Endodermal cell (in vitro differentiated cells): ENCODE measurements at regions not wholly inside any gene's neighbourhood (a gene's known extent, or its start where the extent isn't known, plus 50 kb on each side); places are given as distances from the start of the nearest gene placed in this dataset.

Source experiments
- DNase-seq: peaks from one replicate; pipeline ENCODE4 v3.0.0-alpha.2; 2017
- H3K27ac ChIP-seq: 2 replicates; pipeline ENCODE4 v1.5.1; 2013; ENCODE audit warnings: mild to moderate bottlenecking, low read depth, low read length, moderate library complexity
- H3K27me3 ChIP-seq: 2 replicates; pipeline ENCODE4 v1.6.1; 2013; ENCODE audit warnings: mild to moderate bottlenecking, low read length, moderate library complexity; ENCODE audit not compliant: insufficient read depth, control insufficient read depth, poor library complexity, severe bottlenecking
- H3K36me3 ChIP-seq: 2 replicates; pipeline ENCODE4 v1.7.0; 2013; ENCODE audit warnings: mild to moderate bottlenecking, low read length, moderate library complexity; ENCODE audit not compliant: control insufficient read depth, insufficient read depth
- H3K4me1 ChIP-seq: one replicate; pipeline ENCODE4 v1.7.0; 2013; ENCODE audit warnings: low read length; ENCODE audit not compliant: control insufficient read depth, insufficient read depth
- H3K4me3 ChIP-seq: 2 replicates; pipeline ENCODE4 v1.5.1; 2013; ENCODE audit warnings: mild to moderate bottlenecking, low read length, moderate library complexity
- H3K9ac ChIP-seq: 2 replicates; pipeline ENCODE4 v1.6.1; 2013; ENCODE audit warnings: mild to moderate bottlenecking, low read length, moderate library complexity; ENCODE audit not compliant: poor library complexity, severe bottlenecking; ENCODE audit errors: extremely low read depth
- H3K9me3 ChIP-seq: 2 replicates; pipeline ENCODE4 v1.6.1; 2013; ENCODE audit warnings: mild to moderate bottlenecking, low read length, moderate library complexity; ENCODE audit not compliant: control insufficient read depth
- H3K27ac Mint-ChIP-seq: 2 replicates; pipeline ENCODE4 v1.8.0; 2020; ENCODE audit warnings: mixed read lengths
- H3K27me3 Mint-ChIP-seq: 2 replicates; pipeline ENCODE4 v1.8.0; 2021; ENCODE audit warnings: mild to moderate bottlenecking, mixed read lengths; ENCODE audit not compliant: insufficient read depth
- H3K36me3 Mint-ChIP-seq: 2 replicates; pipeline ENCODE4 v1.8.0; 2020; ENCODE audit warnings: low read depth, mixed read lengths
- H3K4me1 Mint-ChIP-seq: 2 replicates; pipeline ENCODE4 v1.8.0; 2020; ENCODE audit warnings: mixed read lengths
- H3K4me3 Mint-ChIP-seq: 2 replicates; pipeline ENCODE4 v1.8.0; 2020; ENCODE audit warnings: mild to moderate bottlenecking, moderate library complexity, mixed read lengths
- H3K9me3 Mint-ChIP-seq: 2 replicates; pipeline ENCODE4 v1.8.0; 2020; ENCODE audit warnings: mild to moderate bottlenecking, mixed read lengths
- CTCF ChIP-seq: fragments of 200-600 bp; sonication (generic); conservative IDR thresholded peaks from 2 replicates; pipeline ENCODE4 v1.5.0; 2021; ENCODE audit warnings: antibody characterized with exemption, mild to moderate bottlenecking
- WGBS, 2 experiments: methylation state at CpG; one replicate each; pipeline versions ENCODE4 v1.1.5 to v1.1.7; 2013; ENCODE audit warnings: missing lambda C conversion rate in 2 of 2, mixed read lengths in 1 of 2; ENCODE audit not compliant: insufficient coverage in 1 of 2, insufficient read length in 1 of 2; 5-methylcytosine and 5-hydroxymethylcytosine counted together

DNA sequence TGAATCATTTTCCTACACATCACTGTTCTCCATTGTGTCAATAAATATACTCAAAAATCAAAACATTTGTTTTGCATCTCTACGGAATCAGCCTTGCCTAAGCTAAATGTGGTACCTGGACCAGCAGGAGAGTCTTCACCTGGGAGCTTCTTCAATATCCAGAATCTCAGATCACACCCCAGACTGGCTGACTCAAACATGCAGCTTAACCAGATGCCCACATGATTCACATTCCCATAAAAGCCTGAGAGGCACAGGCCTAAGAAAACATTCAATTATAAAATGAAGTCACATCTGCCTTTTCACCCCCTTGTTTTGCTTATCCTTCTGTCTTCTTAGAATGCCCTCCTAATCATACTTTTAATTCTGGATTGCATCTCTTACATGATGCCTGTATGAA lies 1045.5 kb upstream of the NXPH2 start:
- Mint-ChIP-seq H3K36me3 (no peaks in the 10 kb centered on the region), H3K4me1 (peaks cover 7% of the 10 kb centered on the region), H3K9me3 (peaks cover 9% of the 10 kb centered on the region), H3K27ac (no peak overlapping the region), H3K4me3 (no peak overlapping the region), H3K27me3 (no peaks in the 10 kb centered on the region)
- Histone ChIP-seq H3K27ac (no peak overlapping the region), H3K4me1 (no peaks in the 10 kb centered on the region), H3K27me3 (no peaks in the 10 kb centered on the region), H3K36me3 (no peaks in the 10 kb centered on the region), H3K9ac (no peak overlapping the region), H3K9me3 (no peaks in the 10 kb centered on the region), H3K4me3 (no peak overlapping the region)
- DNase-seq = no peak
- no peak for TF ChIP-seq CTCF
- 88 to 100% methylated on average over 1 of the region's 1 CpG for WGBS, 2 experiments

- Histone ChIP-seq H3K36me3 (no peaks in the 10 kb centered on the region), H3K4me1 (no peaks in the 10 kb centered on the region), H3K4me3 (no peak overlapping the region), H3K27me3 (no peaks in the 10 kb centered on the region), H3K9me3 (no peaks in the 10 kb centered on the region), H3K27ac (no peak overlapping the region), H3K9ac (no peak overlapping the region)
- no peaks in the 10 kb centered on the region for H3K27me3 Mint-ChIP-seq
- H3K36me3 Mint-ChIP-seq = no peaks in the 10 kb centered on the region
- no peak for TF ChIP-seq CTCF
- 83 to 88% methylated on average over 1 of the region's 2 CpGs for WGBS, 2 experiments
- peaks cover 9% of the 10 kb centered on the region for H3K9me3 Mint-ChIP-seq
- H3K4me3 Mint-ChIP-seq = no peak overlapping the region
- DNase-seq = no peak
- no peak overlapping the region for H3K27ac Mint-ChIP-seq
- no peaks in the 10 kb centered on the region for H3K4me1 Mint-ChIP-seq
These were observed 1039.1 kb upstream of the NXPH2 start for GRCh38 chr2:139819273-139819796.

GRCh38 chr2:139814458-139814857 lies 1034.3 kb upstream of the NXPH2 start:
- no peak for DNase-seq
- peaks cover 4% of the 10 kb centered on the region for H3K4me1 Mint-ChIP-seq
- H3K27me3 Mint-ChIP-seq = no peaks in the 10 kb centered on the region
- no peaks in the 10 kb centered on the region for H3K9me3 Mint-ChIP-seq
- no peak overlapping the region for H3K27ac Mint-ChIP-seq
- H3K4me3 ChIP-seq = no peak overlapping the region
- TF ChIP-seq CTCF = no peak
- 91 to 100% methylated on average over 1 to 2 of the region's 2 CpGs for WGBS, 2 experiments
- no peaks in the 10 kb centered on the region for H3K9me3 ChIP-seq
- H3K27ac ChIP-seq = no peak overlapping the region
- no peaks in the 10 kb centered on the region for H3K36me3 ChIP-seq
- no peaks in the 10 kb centered on the region for H3K27me3 ChIP-seq
- no peak overlapping the region for H3K4me3 Mint-ChIP-seq
- H3K9ac ChIP-seq = no peak overlapping the region
- H3K36me3 Mint-ChIP-seq = no peaks in the 10 kb centered on the region
- H3K4me1 ChIP-seq = no peaks in the 10 kb centered on the region
